IMR-90 (cell line): ENCODE measurements at regions not wholly inside any gene's neighbourhood (a gene's known extent, or its start where the extent isn't known, plus 50 kb on each side); places are given as distances from the start of the nearest gene placed in this dataset.
A peak's percentile ranks its signal among the peaks of the same experiment; 100 is the strongest.

Source experiments
- ATAC-seq: fragments of 200-7000 bp; cut with Tn5 transposase; 2 replicates; pipeline ENCODE4 v1.9.1; 2020; ENCODE audit warnings: low read depth, mild to moderate bottlenecking, moderate library complexity
- BruUV-seq: library from RNA; stranded (reverse); fragments of 400-500 nt; replicated peaks from 2 replicates; lab custom pipeline; 2021; lab: Mats Ljungman, UMichigan
- CTCF ChIA-PET: fragments of 300-600 bp; formaldehyde crosslinking; extraction: SDS; loops from one replicate; lab custom pipeline; 2021; ENCODE audit warnings: antibody characterized with exemption; lab: Yijun Ruan, JAX
- POLR2A ChIA-PET: fragments of 300-600 bp; sonication (Branson Sonifier 250); formaldehyde crosslinking; loops from one replicate; lab custom pipeline; 2022; ENCODE audit warnings: antibody characterized with exemption; ENCODE audit not compliant: unreplicated experiment; lab: Charles Lee
- DNase-seq: peaks from one replicate; pipeline ENCODE4 v3.0.0; 2013
- H2AFZ ChIP-seq: replicated peaks from 2 replicates; pipeline ENCODE3; 2013; ENCODE audit warnings: low read length, mild to moderate bottlenecking; ENCODE audit not compliant: poor library complexity
- H2AK5ac ChIP-seq: 2 replicates; pipeline ENCODE4 v1.6.1; 2013; ENCODE audit warnings: low read depth, low read length, inconsistent platforms
- H2AK9ac ChIP-seq: replicated peaks from 2 replicates; pipeline ENCODE3; 2013; ENCODE audit warnings: mild to moderate bottlenecking, low read depth, low read length, moderate library complexity; ENCODE audit not compliant: poor library complexity
- H2BK120ac ChIP-seq: 2 replicates; pipeline ENCODE4 v1.6.1; 2013; ENCODE audit warnings: low read depth, low read length, inconsistent platforms
- H2BK15ac ChIP-seq: 3 replicates; pipeline ENCODE4 v1.6.1; 2013; ENCODE audit warnings: low read depth, low read length, inconsistent platforms
- H2BK20ac ChIP-seq: 2 replicates; pipeline ENCODE4 v1.6.1; 2013; ENCODE audit warnings: low read depth, mild to moderate bottlenecking, inconsistent platforms, low read length, moderate library complexity
- H2BK5ac ChIP-seq: 2 replicates; pipeline ENCODE4 v1.6.1; 2013; ENCODE audit warnings: mild to moderate bottlenecking, low read depth, low read length, inconsistent platforms; ENCODE audit not compliant: poor library complexity, severe bottlenecking
- H3K14ac ChIP-seq: replicated peaks from 2 replicates; pipeline ENCODE4 v1.6.1; 2013; ENCODE audit warnings: low read depth, low read length, inconsistent platforms
- H3K18ac ChIP-seq: 2 replicates; pipeline ENCODE4 v1.6.1; 2013; ENCODE audit warnings: low read depth, low read length, control low read depth
- H3K23ac ChIP-seq: 2 replicates; pipeline ENCODE4 v1.6.1; 2013; ENCODE audit warnings: low read depth, low read length, inconsistent platforms
- H3K27ac ChIP-seq: 2 replicates; pipeline ENCODE4 v1.5.1; 2013; ENCODE audit warnings: mild to moderate bottlenecking, control low read depth, low read length; ENCODE audit not compliant: insufficient read depth
- H3K27me3 ChIP-seq: 2 replicates; pipeline ENCODE4 v1.6.1; 2013; ENCODE audit warnings: low read length; ENCODE audit not compliant: control insufficient read depth, insufficient read depth
- H3K36me3 ChIP-seq: 2 replicates; pipeline ENCODE4 v1.6.1; 2013; ENCODE audit warnings: low read length, mixed read lengths; ENCODE audit not compliant: control insufficient read depth, insufficient read depth
- H3K4ac ChIP-seq: 2 replicates; pipeline ENCODE4 v1.6.1; 2013; ENCODE audit warnings: low read depth, low read length, inconsistent platforms
- H3K4me1 ChIP-seq: 2 replicates; pipeline ENCODE4 v1.6.1; 2013; ENCODE audit warnings: low read length, mixed read lengths; ENCODE audit not compliant: control insufficient read depth, insufficient read depth
- H3K4me2 ChIP-seq: 2 replicates; pipeline ENCODE4 v1.6.1; 2013; ENCODE audit warnings: low read depth, mild to moderate bottlenecking, control low read depth, low read length, moderate library complexity
- H3K4me3 ChIP-seq: 2 replicates; pipeline ENCODE4 v1.5.1; 2013; ENCODE audit warnings: low read depth, mild to moderate bottlenecking, control low read depth, low read length, moderate library complexity; ENCODE audit not compliant: insufficient read depth
- H3K56ac ChIP-seq: 2 replicates; pipeline ENCODE4 v1.6.1; 2013; ENCODE audit warnings: low read length, inconsistent platforms; ENCODE audit not compliant: insufficient read depth; ENCODE audit errors: extremely low read depth
- H3K79me1 ChIP-seq, 2 experiments: 2 replicates each; pipeline ENCODE4 v1.6.1; 2013; ENCODE audit warnings: low read length in 2 of 2, inconsistent platforms in 1 of 2, low read depth in 1 of 2
- H3K9ac ChIP-seq: 2 replicates; pipeline ENCODE4 v1.6.1; 2013; ENCODE audit warnings: low read depth, low read length, control low read depth
- H3K9me1 ChIP-seq: 2 replicates; pipeline ENCODE4 v1.6.1; 2013; ENCODE audit warnings: low read length, inconsistent platforms; ENCODE audit not compliant: insufficient read depth
- H3K9me3 ChIP-seq: 2 replicates; pipeline ENCODE4 v1.6.1; 2013; ENCODE audit warnings: low read length; ENCODE audit not compliant: control insufficient read depth, insufficient read depth
- H4K20me1 ChIP-seq: 2 replicates; pipeline ENCODE4 v1.6.1; 2013; ENCODE audit warnings: low read length, inconsistent platforms; ENCODE audit not compliant: insufficient read depth
- H4K5ac ChIP-seq: 2 replicates; pipeline ENCODE4 v1.6.1; 2013; ENCODE audit warnings: mild to moderate bottlenecking, low read depth, low read length, control low read depth
- H4K8ac ChIP-seq, 2 experiments: 2 replicates each; pipeline ENCODE4 v1.6.1; 2013; ENCODE audit warnings: low read depth in 2 of 2, low read length in 2 of 2, control low read depth in 1 of 2, inconsistent platforms in 1 of 2
- H4K91ac ChIP-seq: 2 replicates; pipeline ENCODE4 v1.6.1; 2013; ENCODE audit warnings: low read depth, low read length, inconsistent platforms; ENCODE audit not compliant: insufficient read depth
- CHD1 ChIP-seq: IDR thresholded peaks from 2 replicates; pipeline ENCODE4 v1.6.1; 2012; ENCODE audit warnings: low read depth, low read length, improper control_type of control experiment
- MAFK ChIP-seq: IDR thresholded peaks from 2 replicates; pipeline ENCODE4 v1.6.1; 2012; ENCODE audit warnings: low read depth, low read length, improper control_type of control experiment
- RFX5 ChIP-seq: IDR thresholded peaks from 2 replicates; pipeline ENCODE4 v1.8.0; 2012; ENCODE audit warnings: low read depth, mild to moderate bottlenecking, low read length, moderate library complexity
- WGBS, 2 experiments: methylation state at CpG; one replicate each; pipeline versions ENCODE4 v1.1.5 to v1.1.7; 2013; ENCODE audit warnings: missing lambda C conversion rate in 2 of 2; ENCODE audit not compliant: insufficient read length in 1 of 2; ENCODE audit errors: extremely low coverage in 2 of 2; 5-methylcytosine and 5-hydroxymethylcytosine counted together
- dilution Hi-C: fragments of 300-500 bp; cut with HindIII; formaldehyde crosslinking; loops from one replicate; pipeline ENCODE4 v1.14.3; 2018; ENCODE audit warnings: low sequenced_read_pairs; ENCODE audit not compliant: unreplicated experiment
- in situ Hi-C: fragments of 300-500 bp; cut with MboI; formaldehyde crosslinking; loops from 3 replicates; pipeline ENCODE4 v1.14.3; 2019; ENCODE audit warnings: low sequenced_read_pairs, inconsistent platforms, mixed read lengths
- intact Hi-C: fragments of 100-400 bp; cut with micrococcal nuclease; formaldehyde crosslinking; loops from 2 replicates; pipeline ENCODE4 v1.10.0; 2022
- TF ChIP-seq, protein P1 (sequence below): conservative IDR thresholded peaks from 2 replicates; pipeline ENCODE4 v1.5.1; 2012; ENCODE audit warnings: mild to moderate bottlenecking, low read depth, low read length, improper control_type of control experiment

DNA sequence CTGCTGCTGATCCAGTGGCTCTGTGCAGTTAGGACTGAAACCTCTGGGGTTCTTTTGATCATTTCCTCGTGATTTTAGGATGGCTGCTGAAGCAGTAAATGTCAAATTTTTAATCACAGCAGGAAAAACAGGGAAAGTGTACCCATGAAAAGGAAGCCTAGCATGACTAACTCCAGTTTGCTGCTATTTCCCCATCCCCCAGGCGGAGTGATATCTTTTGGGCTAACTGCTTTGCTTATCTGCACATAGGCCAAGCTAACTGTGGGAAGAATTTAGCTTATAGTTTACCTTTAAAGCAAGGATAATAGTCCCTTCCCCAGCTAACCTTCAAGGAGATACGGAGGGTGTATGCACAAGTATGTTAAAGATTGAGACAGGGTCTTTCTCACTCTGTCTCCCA is 149.8 kb upstream of the TNR start:
- no CpG with 5 or more reads among the region's 3 CpGs for WGBS, 2 experiments
- Histone ChIP-seq H2AK5ac (no peak overlapping the region), H3K79me1 (no peaks in the 10 kb centered on the region), H3K4me3 (no peak overlapping the region), H3K4ac (no peak overlapping the region), H3K36me3 (no peaks in the 10 kb centered on the region), H3K9me1 (0 out of 2 replicates have a peak, but pooled peaks cover 2% of the 10 kb centered on the region), H3K9me3 (no peaks in the 10 kb centered on the region), H4K20me1 (no peaks in the 10 kb centered on the region), H2BK15ac (no peak overlapping the region), H2BK120ac (no peak overlapping the region), H3K9ac (no peak overlapping the region), H3K23ac (no peak overlapping the region), H2AFZ (no peak overlapping the region), H3K56ac (no peak overlapping the region), H2BK20ac (no peak overlapping the region), H2BK5ac (no peak overlapping the region), H4K91ac (no peak overlapping the region), H3K27ac (no peak overlapping the region), H3K14ac (no peak overlapping the region), H4K5ac (no peak overlapping the region), H2AK9ac (no peak overlapping the region), H4K8ac (no peak overlapping the region), H3K4me2 (no peak overlapping the region), H3K18ac (no peak overlapping the region), H3K4me1 (no peaks in the 10 kb centered on the region), H3K27me3 (no peaks in the 10 kb centered on the region)
- ATAC-seq (peak; percentile 52; the same call in 1 of the 2 replicates), DNase-seq (peak; percentile 23)
- no TSS peak for BruUV-seq
- ChIA-PET CTCF (no interaction called here), POLR2A (no interaction called here)
- intact Hi-C loops (no loop called here), in situ Hi-C loops (no loop called here), dilution Hi-C loops (no loop called here)
- TF ChIP-seq CHD1 (no peak), MAFK (no peak), RFX5 (no peak)
- TF ChIP-seq, protein P1, sequence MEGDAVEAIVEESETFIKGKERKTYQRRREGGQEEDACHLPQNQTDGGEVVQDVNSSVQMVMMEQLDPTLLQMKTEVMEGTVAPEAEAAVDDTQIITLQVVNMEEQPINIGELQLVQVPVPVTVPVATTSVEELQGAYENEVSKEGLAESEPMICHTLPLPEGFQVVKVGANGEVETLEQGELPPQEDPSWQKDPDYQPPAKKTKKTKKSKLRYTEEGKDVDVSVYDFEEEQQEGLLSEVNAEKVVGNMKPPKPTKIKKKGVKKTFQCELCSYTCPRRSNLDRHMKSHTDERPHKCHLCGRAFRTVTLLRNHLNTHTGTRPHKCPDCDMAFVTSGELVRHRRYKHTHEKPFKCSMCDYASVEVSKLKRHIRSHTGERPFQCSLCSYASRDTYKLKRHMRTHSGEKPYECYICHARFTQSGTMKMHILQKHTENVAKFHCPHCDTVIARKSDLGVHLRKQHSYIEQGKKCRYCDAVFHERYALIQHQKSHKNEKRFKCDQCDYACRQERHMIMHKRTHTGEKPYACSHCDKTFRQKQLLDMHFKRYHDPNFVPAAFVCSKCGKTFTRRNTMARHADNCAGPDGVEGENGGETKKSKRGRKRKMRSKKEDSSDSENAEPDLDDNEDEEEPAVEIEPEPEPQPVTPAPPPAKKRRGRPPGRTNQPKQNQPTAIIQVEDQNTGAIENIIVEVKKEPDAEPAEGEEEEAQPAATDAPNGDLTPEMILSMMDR, result no peak
